ENCODE measurements at regions not wholly inside any gene's neighbourhood (a gene's known extent, or its start where the extent isn't known, plus 50 kb on each side); places are given as distances from the start of the nearest gene placed in this dataset.

- TF ChIP-seq TEAD4 (IDR thresholded peaks at IDR 0.05): peak; percentile 52; the same call in 1 of the 2 replicates
- no peak for TF ChIP-seq YY1 (IDR thresholded peaks at IDR 0.05; ENCODE audit: low read depth)
Measured at GRCh38 chr5:28495876-28496275, 1457.5 kb upstream of the CDH9 start.

DNA sequence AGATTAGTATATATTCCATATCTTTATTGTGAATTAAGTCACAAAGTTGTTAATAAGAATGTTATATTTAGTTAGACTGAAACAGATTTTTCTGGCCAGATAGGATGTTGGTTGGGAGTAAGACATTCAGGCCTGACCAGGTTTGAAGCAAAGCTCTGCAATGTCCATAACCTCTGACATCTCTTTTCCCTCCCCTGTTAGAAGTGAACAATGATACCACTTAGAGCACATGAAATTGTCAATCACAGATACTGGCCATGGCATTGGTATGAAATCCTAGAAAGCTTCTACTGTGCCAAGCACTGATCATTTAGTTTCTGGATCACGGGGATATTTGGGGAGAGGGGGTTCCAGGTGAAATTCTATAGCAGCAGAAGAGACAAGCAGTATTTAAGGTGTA is 1455.1 kb upstream of the CDH9 start:
- TF ChIP-seq CEBPB (IDR thresholded peaks at IDR 0.05) (no peak), EGR1 (IDR thresholded peaks at IDR 0.05) (no peak), CREB1 (IDR thresholded peaks at IDR 0.05; ENCODE audit: low read depth) (no peak), RAD21 (IDR thresholded peaks at IDR 0.05; ENCODE audit: low read depth) (no peak), TCF12 (IDR thresholded peaks at IDR 0.05; ENCODE audit: low read depth) (no peak), FOXM1 (IDR thresholded peaks at IDR 0.05; ENCODE audit: borderline replicate concordance, low read depth) (no peak), TAF1 (IDR thresholded peaks at IDR 0.05; ENCODE audit: low read depth) (no peak), ZBTB7A (IDR thresholded peaks at IDR 0.05; ENCODE audit: low read depth) (no peak), NFIC (IDR thresholded peaks at IDR 0.05) (no peak), YY1 (IDR thresholded peaks at IDR 0.05; ENCODE audit: low read depth) (no peak)
- TF ChIP-seq, protein P1, sequence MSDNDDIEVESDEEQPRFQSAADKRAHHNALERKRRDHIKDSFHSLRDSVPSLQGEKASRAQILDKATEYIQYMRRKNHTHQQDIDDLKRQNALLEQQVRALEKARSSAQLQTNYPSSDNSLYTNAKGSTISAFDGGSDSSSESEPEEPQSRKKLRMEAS (IDR thresholded peaks at IDR 0.05): no peak

DNA sequence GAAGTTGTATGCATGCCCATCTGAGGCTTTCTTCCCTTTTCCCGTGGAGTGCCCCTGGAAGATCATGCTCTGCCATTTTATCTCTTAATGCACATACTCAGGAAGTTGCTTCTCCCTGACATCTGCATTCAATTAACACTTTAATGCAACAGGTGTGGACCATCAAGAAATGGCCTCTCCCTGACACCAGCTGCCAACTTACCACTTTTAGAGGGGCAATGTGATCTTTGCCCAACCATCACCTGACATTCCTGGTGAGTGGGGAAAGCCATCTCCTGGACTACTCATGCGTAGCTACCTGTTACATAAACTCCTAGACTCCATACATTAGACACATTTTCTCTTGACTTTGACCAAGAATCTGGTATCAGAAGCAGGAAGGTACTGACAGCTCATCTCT is 1450.4 kb upstream of the CDH9 start:
- TF ChIP-seq TEAD4 (IDR thresholded peaks at IDR 0.05) (no peak), EGR1 (IDR thresholded peaks at IDR 0.05) (no peak), YY1 (IDR thresholded peaks at IDR 0.05; ENCODE audit: low read depth) (no peak), CREB1 (IDR thresholded peaks at IDR 0.05; ENCODE audit: low read depth) (no peak), TCF12 (IDR thresholded peaks at IDR 0.05; ENCODE audit: low read depth) (no peak), USF1 (IDR thresholded peaks at IDR 0.05) (no peak)
- TF ChIP-seq, protein P2, sequence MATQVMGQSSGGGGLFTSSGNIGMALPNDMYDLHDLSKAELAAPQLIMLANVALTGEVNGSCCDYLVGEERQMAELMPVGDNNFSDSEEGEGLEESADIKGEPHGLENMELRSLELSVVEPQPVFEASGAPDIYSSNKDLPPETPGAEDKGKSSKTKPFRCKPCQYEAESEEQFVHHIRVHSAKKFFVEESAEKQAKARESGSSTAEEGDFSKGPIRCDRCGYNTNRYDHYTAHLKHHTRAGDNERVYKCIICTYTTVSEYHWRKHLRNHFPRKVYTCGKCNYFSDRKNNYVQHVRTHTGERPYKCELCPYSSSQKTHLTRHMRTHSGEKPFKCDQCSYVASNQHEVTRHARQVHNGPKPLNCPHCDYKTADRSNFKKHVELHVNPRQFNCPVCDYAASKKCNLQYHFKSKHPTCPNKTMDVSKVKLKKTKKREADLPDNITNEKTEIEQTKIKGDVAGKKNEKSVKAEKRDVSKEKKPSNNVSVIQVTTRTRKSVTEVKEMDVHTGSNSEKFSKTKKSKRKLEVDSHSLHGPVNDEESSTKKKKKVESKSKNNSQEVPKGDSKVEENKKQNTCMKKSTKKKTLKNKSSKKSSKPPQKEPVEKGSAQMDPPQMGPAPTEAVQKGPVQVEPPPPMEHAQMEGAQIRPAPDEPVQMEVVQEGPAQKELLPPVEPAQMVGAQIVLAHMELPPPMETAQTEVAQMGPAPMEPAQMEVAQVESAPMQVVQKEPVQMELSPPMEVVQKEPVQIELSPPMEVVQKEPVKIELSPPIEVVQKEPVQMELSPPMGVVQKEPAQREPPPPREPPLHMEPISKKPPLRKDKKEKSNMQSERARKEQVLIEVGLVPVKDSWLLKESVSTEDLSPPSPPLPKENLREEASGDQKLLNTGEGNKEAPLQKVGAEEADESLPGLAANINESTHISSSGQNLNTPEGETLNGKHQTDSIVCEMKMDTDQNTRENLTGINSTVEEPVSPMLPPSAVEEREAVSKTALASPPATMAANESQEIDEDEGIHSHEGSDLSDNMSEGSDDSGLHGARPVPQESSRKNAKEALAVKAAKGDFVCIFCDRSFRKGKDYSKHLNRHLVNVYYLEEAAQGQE (IDR thresholded peaks at IDR 0.05; ENCODE audit: low read depth): no peak

DNA sequence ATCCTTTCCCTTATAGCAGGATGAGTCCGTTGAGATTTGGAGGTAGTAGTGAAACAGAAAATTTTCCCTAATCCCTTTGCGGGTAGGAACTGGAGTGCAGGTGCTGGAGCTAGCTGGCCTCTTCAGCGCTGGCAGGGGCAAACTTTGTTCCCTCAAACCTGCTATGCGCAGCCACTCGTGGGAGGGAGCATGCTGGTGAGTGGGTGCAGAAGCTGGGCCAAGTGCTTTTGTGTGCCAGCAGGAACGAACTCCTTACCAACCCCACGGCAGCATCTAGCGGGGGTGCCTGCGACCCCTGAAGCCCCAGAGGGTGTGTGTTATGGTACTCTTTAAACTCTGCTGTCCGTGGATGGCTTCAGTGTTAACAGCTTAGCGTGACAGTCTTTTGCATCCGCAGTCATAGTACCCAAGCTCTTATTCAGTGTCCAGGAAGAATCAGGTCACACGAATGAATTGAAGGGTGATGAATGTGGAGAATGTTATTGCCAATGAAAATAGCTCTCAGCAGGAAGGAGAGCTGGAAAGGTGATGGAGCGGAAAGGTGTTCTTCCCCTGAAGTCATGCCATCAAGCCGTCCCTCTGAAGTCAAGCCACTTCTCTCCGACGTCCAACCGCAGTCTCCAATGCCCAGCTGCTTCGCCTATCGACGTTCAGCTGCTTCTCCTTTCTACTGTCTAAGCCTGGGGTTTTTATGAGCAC is 1445.1 kb upstream of the CDH9 start:
- no peak for TF ChIP-seq USF1 (IDR thresholded peaks at IDR 0.05)
- no peak for TF ChIP-seq TAF1 (IDR thresholded peaks at IDR 0.05; ENCODE audit: low read depth)
- TF ChIP-seq, protein P1 (IDR thresholded peaks at IDR 0.05): peak; percentile 42
- TF ChIP-seq CEBPB (IDR thresholded peaks at IDR 0.05): no peak
- TF ChIP-seq RAD21 (IDR thresholded peaks at IDR 0.05; ENCODE audit: low read depth): no peak
- TF ChIP-seq, protein P2 (IDR thresholded peaks at IDR 0.05; ENCODE audit: low read depth): no peak
- TF ChIP-seq CREB1 (IDR thresholded peaks at IDR 0.05; ENCODE audit: low read depth): no peak
- TF ChIP-seq FOXM1 (IDR thresholded peaks at IDR 0.05; ENCODE audit: borderline replicate concordance, low read depth): no peak
- peak; percentile 49 for TF ChIP-seq NFIC (IDR thresholded peaks at IDR 0.05)
- TF ChIP-seq TCF12 (IDR thresholded peaks at IDR 0.05; ENCODE audit: low read depth): peak; percentile 58; the same call in 1 of the 2 replicates
- TF ChIP-seq EP300 (IDR thresholded peaks at IDR 0.05; ENCODE audit: borderline replicate concordance): peak; percentile 69; the same call in 1 of the 2 replicates
- TF ChIP-seq EGR1 (IDR thresholded peaks at IDR 0.05): no peak
- no peak for TF ChIP-seq YY1 (IDR thresholded peaks at IDR 0.05; ENCODE audit: low read depth)
- peak; percentile 41 for TF ChIP-seq TEAD4 (IDR thresholded peaks at IDR 0.05)
- no peak for TF ChIP-seq ZBTB7A (IDR thresholded peaks at IDR 0.05; ENCODE audit: low read depth)

- TF ChIP-seq RAD21 (IDR thresholded peaks at IDR 0.05; ENCODE audit: low read depth) (0 out of 2 replicates have a peak, but pooled peaks have one; percentile 4), TEAD4 (IDR thresholded peaks at IDR 0.05) (no peak)
Measured at GRCh38 chr5:28473531-28474107, 1435.2 kb upstream of the CDH9 start.

DNA sequence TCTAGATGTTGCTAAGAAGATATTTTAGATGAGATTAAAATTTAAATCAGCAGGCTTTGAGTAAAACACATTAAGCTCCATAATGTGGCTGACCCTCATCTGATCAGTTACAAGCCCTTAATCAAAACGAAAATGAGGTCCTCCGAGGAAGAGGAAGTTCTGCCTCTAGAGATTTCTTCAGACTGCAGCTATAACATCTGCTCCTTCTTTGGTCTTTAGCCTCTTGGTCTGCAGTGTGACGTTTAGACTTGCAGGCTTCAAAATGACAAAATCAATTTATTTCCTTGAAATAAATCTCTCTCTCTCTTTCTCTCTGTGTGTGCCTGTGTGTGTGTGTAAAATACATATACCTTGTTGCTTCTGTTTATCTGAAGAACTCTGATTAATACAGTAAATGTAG is 1429.8 kb upstream of the CDH9 start:
- TF ChIP-seq TCF12 (IDR thresholded peaks at IDR 0.05; ENCODE audit: low read depth) (no peak), CREB1 (IDR thresholded peaks at IDR 0.05; ENCODE audit: low read depth) (no peak), NFIC (IDR thresholded peaks at IDR 0.05) (no peak), EGR1 (IDR thresholded peaks at IDR 0.05) (no peak)
- TF ChIP-seq, protein P1 (IDR thresholded peaks at IDR 0.05): no peak

Measured in Ishikawa (cell line).